ENCODE measurements at regions not wholly inside any gene's neighbourhood (a gene's known extent, or its start where the extent isn't known, plus 50 kb on each side); places are given as distances from the start of the nearest gene placed in this dataset.
"Not testable (repeated sequence)": the region's sequence is repeated elsewhere in the genome, so short reads cannot be mapped to it uniquely, and the experiment has no call there.

- H3K36me3 ChIP-seq (ENCODE audit: control insufficient read depth, insufficient read depth, low read length), result no peaks in the 10 kb centered on the region
- H3K4me3 ChIP-seq (ENCODE audit: low read depth, low read length), result no peak overlapping the region
- TF ChIP-seq CTCF (IDR thresholded peaks at IDR 0.05; ENCODE audit: insufficient read depth in 1 of 2, low read depth in 1 of 2, low read length in 1 of 2, severe bottlenecking in 1 of 2, unreplicated experiment in 1 of 2), result no peak
- no peaks in the 10 kb centered on the region for H3K4me1 ChIP-seq
- peaks cover 11% of the 10 kb centered on the region for H3K9me3 Mint-ChIP-seq (ENCODE audit: unreplicated experiment)
- intact Hi-C loops (cut with micrococcal nuclease; ENCODE audit: unreplicated experiment), result no loop called here
- no peaks in the 10 kb centered on the region for H3K36me3 Mint-ChIP-seq (ENCODE audit: insufficient read depth, unreplicated experiment)
- CTCF ChIA-PET, result no interaction called here
- H3K27ac Mint-ChIP-seq (ENCODE audit: unreplicated experiment), result no peak overlapping the region
- no peaks in the 10 kb centered on the region for H3K27me3 ChIP-seq (replicated peaks; ENCODE audit: control insufficient read depth, insufficient read depth, low read length)
- H3K27me3 Mint-ChIP-seq (ENCODE audit: insufficient read depth, unreplicated experiment), result peaks cover 4% of the 10 kb centered on the region
- H3K9me3 ChIP-seq, result no peaks in the 10 kb centered on the region; the same call in 1 of the 2 replicates
- no peak overlapping the region for H3K4me3 Mint-ChIP-seq (ENCODE audit: unreplicated experiment)
- POLR2A ChIA-PET, result no interaction called here
- DNase-seq, result no peak
- H3K4me1 Mint-ChIP-seq (ENCODE audit: low read depth, unreplicated experiment), result no peaks in the 10 kb centered on the region
- BruUV-seq (replicated peaks), result no TSS peak
Measured at GRCh38 chr14:101673873-101674272, 87.6 kb upstream of the PPP2R5C start.

GRCh38 chr14:101675835-101676234 lies 85.7 kb upstream of the PPP2R5C start:
- POLR2A ChIA-PET; intact Hi-C loops (cut with micrococcal nuclease; ENCODE audit: unreplicated experiment): not testable (repeated sequence)

GRCh38 chr14:101677912-101678327 lies 83.6 kb upstream of the PPP2R5C start:
- intact Hi-C loops (cut with micrococcal nuclease; ENCODE audit: unreplicated experiment); H3K36me3 Mint-ChIP-seq (ENCODE audit: insufficient read depth, unreplicated experiment); H3K4me1 ChIP-seq; H3K36me3 ChIP-seq (ENCODE audit: control insufficient read depth, insufficient read depth, low read length); H3K9me3 Mint-ChIP-seq (ENCODE audit: unreplicated experiment); BruUV-seq (replicated peaks); DNase-seq; H3K27ac Mint-ChIP-seq (ENCODE audit: unreplicated experiment); H3K9me3 ChIP-seq; H3K4me1 Mint-ChIP-seq (ENCODE audit: low read depth, unreplicated experiment); CTCF ChIA-PET; H3K27me3 ChIP-seq (replicated peaks; ENCODE audit: control insufficient read depth, insufficient read depth, low read length); H3K4me3 ChIP-seq (ENCODE audit: low read depth, low read length); POLR2A ChIA-PET; H3K27me3 Mint-ChIP-seq (ENCODE audit: insufficient read depth, unreplicated experiment); H3K4me3 Mint-ChIP-seq (ENCODE audit: unreplicated experiment): not testable (repeated sequence)

More at GRCh38 chr14:101675835-101676234, 85.7 kb upstream of the PPP2R5C start:
- H3K4me1 ChIP-seq; H3K27ac Mint-ChIP-seq (ENCODE audit: unreplicated experiment); H3K36me3 ChIP-seq (ENCODE audit: control insufficient read depth, insufficient read depth, low read length); H3K4me1 Mint-ChIP-seq (ENCODE audit: low read depth, unreplicated experiment); DNase-seq; H3K36me3 Mint-ChIP-seq (ENCODE audit: insufficient read depth, unreplicated experiment); CTCF ChIA-PET; H3K4me3 Mint-ChIP-seq (ENCODE audit: unreplicated experiment); H3K27me3 ChIP-seq (replicated peaks; ENCODE audit: control insufficient read depth, insufficient read depth, low read length); H3K9me3 Mint-ChIP-seq (ENCODE audit: unreplicated experiment); H3K4me3 ChIP-seq (ENCODE audit: low read depth, low read length); BruUV-seq (replicated peaks); H3K9me3 ChIP-seq; H3K27me3 Mint-ChIP-seq (ENCODE audit: insufficient read depth, unreplicated experiment): not testable (repeated sequence)

- Mint-ChIP-seq H3K4me3 (ENCODE audit: unreplicated experiment) (no peak overlapping the region), H3K4me1 (ENCODE audit: low read depth, unreplicated experiment) (no peaks in the 10 kb centered on the region), H3K36me3 (ENCODE audit: insufficient read depth, unreplicated experiment) (no peaks in the 10 kb centered on the region), H3K9me3 (ENCODE audit: unreplicated experiment) (no peaks in the 10 kb centered on the region), H3K27me3 (ENCODE audit: insufficient read depth, unreplicated experiment) (peaks cover 5% of the 10 kb centered on the region), H3K27ac (ENCODE audit: unreplicated experiment) (no peak overlapping the region)
- Histone ChIP-seq H3K27me3 (replicated peaks; ENCODE audit: control insufficient read depth, insufficient read depth, low read length) (no peaks in the 10 kb centered on the region), H3K4me3 (ENCODE audit: low read depth, low read length) (no peak overlapping the region), H3K9me3 (no peaks in the 10 kb centered on the region), H3K4me1 (no peaks in the 10 kb centered on the region), H3K36me3 (ENCODE audit: control insufficient read depth, insufficient read depth, low read length) (no peaks in the 10 kb centered on the region)
- no peak for DNase-seq
- no TSS peak for BruUV-seq (replicated peaks)
- ChIA-PET POLR2A (no interaction called here), CTCF (no interaction called here)
- no peak for TF ChIP-seq CTCF (IDR thresholded peaks at IDR 0.05; ENCODE audit: insufficient read depth in 1 of 2, low read depth in 1 of 2, low read length in 1 of 2, severe bottlenecking in 1 of 2, unreplicated experiment in 1 of 2)
- intact Hi-C loops (cut with micrococcal nuclease; ENCODE audit: unreplicated experiment), result no loop called here
Measured at GRCh38 chr14:101681795-101682194, 79.7 kb upstream of the PPP2R5C start.

Data from Caco-2 (cell line).